AG04449 (cell line): ENCODE measurements at regions not wholly inside any gene's neighbourhood (a gene's known extent, or its start where the extent isn't known, plus 50 kb on each side); places are given as distances from the start of the nearest gene placed in this dataset.

Source experiments
- CTCF ChIA-PET: fragments of 350-600 bp; formaldehyde crosslinking; extraction: SDS; loops from one replicate; lab custom pipeline; 2021; ENCODE audit warnings: antibody characterized with exemption; lab: Yijun Ruan, JAX
- POLR2A ChIA-PET: fragments of 400-600, 350-600 bp; formaldehyde crosslinking; extraction: SDS; loops from one replicate; lab custom pipeline; 2020; ENCODE audit warnings: antibody characterized with exemption, inconsistent platforms; lab: Yijun Ruan, JAX
- DNase-seq: peaks from one replicate; pipeline ENCODE4 v3.0.0-alpha.2; 2010; ENCODE audit warnings: low read depth, low spot score
- H3K4me3 ChIP-seq: 2 replicates; pipeline ENCODE4 v1.5.1; 2011; ENCODE audit warnings: low read depth, mild to moderate bottlenecking, control low read depth, low read length
- CTCF ChIP-seq: IDR thresholded peaks from one replicate; pipeline ENCODE4 v1.5.1; 2011; ENCODE audit warnings: mild to moderate bottlenecking, moderate library complexity, low read length, control low read depth, inconsistent platforms; ENCODE audit not compliant: insufficient read depth; ENCODE audit errors: missing control alignments

DNA sequence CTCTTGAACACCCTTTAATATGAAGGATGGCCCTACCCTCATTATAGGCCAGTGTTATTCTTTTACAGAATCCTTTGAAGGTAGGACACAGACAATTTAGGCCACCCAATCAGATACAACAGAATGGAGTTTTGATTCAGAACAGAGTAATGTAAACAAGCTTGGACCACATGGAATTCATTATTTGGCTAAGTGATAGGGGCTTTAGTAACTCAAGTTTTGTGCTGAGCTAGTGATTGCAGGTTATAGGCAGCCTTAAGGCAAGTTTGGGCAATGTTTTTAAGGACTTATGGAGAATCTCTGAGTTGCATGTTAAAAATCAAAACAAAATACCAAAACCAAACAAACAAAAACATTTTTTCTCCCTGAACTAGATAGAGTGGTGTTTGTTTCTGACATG, 312.1 kb upstream of the ROBO1 start:
- ChIA-PET CTCF (no interaction called here), POLR2A (no interaction called here)

GRCh38 chr3:80068459-80068858, 300.7 kb upstream of the ROBO1 start:
- CTCF ChIA-PET, result no interaction called here
- DNase-seq, result no peak

More for the DNA sequence above, 312.1 kb upstream of the ROBO1 start:
- TF ChIP-seq CTCF, result no peak
- no peak for DNase-seq
- no peak overlapping the region for H3K4me3 ChIP-seq

GRCh38 chr3:80063535-80063934, 295.7 kb upstream of the ROBO1 start:
- no peak for TF ChIP-seq CTCF
- POLR2A ChIA-PET, result no interaction called here
- no peak overlapping the region for H3K4me3 ChIP-seq
- DNase-seq, result no peak
- CTCF ChIA-PET, result no interaction called here

More at GRCh38 chr3:80068459-80068858, 300.7 kb upstream of the ROBO1 start:
- no peak overlapping the region for H3K4me3 ChIP-seq
- TF ChIP-seq CTCF, result no peak
- POLR2A ChIA-PET, result no interaction called here

DNA sequence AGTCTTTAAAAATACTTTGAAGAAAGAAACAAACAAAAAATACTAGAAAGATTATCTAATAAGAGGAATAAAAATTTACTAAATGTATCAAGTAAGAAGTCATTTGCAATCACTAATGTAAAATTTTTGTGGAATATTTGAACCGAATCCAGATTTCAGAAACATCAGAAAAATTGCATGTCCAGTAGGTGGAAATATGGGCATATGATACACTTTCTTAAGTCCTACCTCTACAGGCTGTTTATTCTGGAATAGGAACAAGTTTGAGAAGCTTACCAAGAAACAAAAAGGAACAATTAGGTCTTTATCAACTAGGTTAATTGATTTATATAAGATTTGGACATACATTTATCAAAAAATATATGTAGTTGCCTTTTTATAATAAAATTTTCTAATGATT, 292.9 kb upstream of the ROBO1 start:
- POLR2A ChIA-PET, result no interaction called here
- no peak overlapping the region for H3K4me3 ChIP-seq
- TF ChIP-seq CTCF, result no peak
- CTCF ChIA-PET, result no interaction called here
- DNase-seq, result no peak

GRCh38 chr3:80055306-80055705, 287.5 kb upstream of the ROBO1 start:
- POLR2A ChIA-PET, result no interaction called here
- TF ChIP-seq CTCF, result no peak
- H3K4me3 ChIP-seq, result no peak overlapping the region
- no peak for DNase-seq
- CTCF ChIA-PET, result no interaction called here

DNA sequence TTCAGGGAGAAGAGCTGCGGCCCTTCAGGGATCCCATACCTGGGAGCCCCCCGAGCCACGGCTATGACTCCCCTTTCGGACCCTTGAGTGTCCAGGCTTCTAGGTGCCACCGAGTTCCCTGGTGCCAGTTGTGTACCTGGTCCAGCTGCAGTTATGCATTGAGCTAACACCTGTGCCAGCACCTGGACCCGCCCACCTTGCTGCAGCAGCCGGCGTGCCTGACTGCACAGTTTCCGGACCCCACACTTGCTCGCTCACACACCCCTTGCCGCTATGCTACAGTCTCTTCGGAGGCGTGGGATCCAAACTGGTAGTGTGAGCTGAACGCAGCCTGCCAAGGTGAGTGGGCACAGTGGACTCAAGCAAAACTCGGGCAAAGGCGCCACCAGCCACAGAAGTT, 284.5 kb upstream of the ROBO1 start:
- CTCF ChIA-PET, result no interaction called here
- no peak for TF ChIP-seq CTCF
- POLR2A ChIA-PET, result no interaction called here
- no peak for DNase-seq
- no peak overlapping the region for H3K4me3 ChIP-seq
